ENCODE measurements at regions not wholly inside any gene's neighbourhood (a gene's known extent, or its start where the extent isn't known, plus 50 kb on each side); places are given as distances from the start of the nearest gene placed in this dataset.

- H3K9me2 ChIP-seq (replicated peaks; ENCODE audit: insufficient read depth, low read length), result no peaks in the 10 kb centered on the region
- no peaks in the 10 kb centered on the region for H4K20me1 ChIP-seq (ENCODE audit: insufficient read depth, low read depth, low read length)
- no peaks in the 10 kb centered on the region for H3K36me3 ChIP-seq (ENCODE audit: insufficient read depth, low read length)
- DNase-seq, result no peak
- no peak overlapping the region for H2AFZ ChIP-seq (ENCODE audit: low read length)
- H3K4me3 ChIP-seq (ENCODE audit: low read length), result no peak overlapping the region
- no peak overlapping the region for H3K9ac ChIP-seq (ENCODE audit: low read length)
- H3K79me2 ChIP-seq (ENCODE audit: low read length), result no peaks in the 10 kb centered on the region
- H3K4me1 ChIP-seq (ENCODE audit: low read length), result no peaks in the 10 kb centered on the region
- no peak overlapping the region for H3K27ac ChIP-seq (ENCODE audit: low read length)
- no peaks in the 10 kb centered on the region for H3K9me3 ChIP-seq (ENCODE audit: low read length)
- no peaks in the 10 kb centered on the region for H3K27me3 ChIP-seq (ENCODE audit: low read length)
- H3K4me2 ChIP-seq (ENCODE audit: low read depth, low read length, poor library complexity, severe bottlenecking), result no peak overlapping the region
Observed at GRCh38 chr5:61253547-61253946, 78.5 kb upstream of the ZSWIM6 start.

- H3K79me2 ChIP-seq (ENCODE audit: low read length), result no peaks in the 10 kb centered on the region
- no peak overlapping the region for H3K4me2 ChIP-seq (ENCODE audit: low read depth, low read length, poor library complexity, severe bottlenecking)
- H4K20me1 ChIP-seq (ENCODE audit: insufficient read depth, low read depth, low read length), result no peaks in the 10 kb centered on the region
- no peaks in the 10 kb centered on the region for H3K27me3 ChIP-seq (ENCODE audit: low read length)
- no peaks in the 10 kb centered on the region for H3K9me2 ChIP-seq (replicated peaks; ENCODE audit: insufficient read depth, low read length)
- DNase-seq, result no peak
- no peak overlapping the region for H3K9ac ChIP-seq (ENCODE audit: low read length)
- H2AFZ ChIP-seq (ENCODE audit: low read length), result no peak overlapping the region
- H3K27ac ChIP-seq (ENCODE audit: low read length), result no peak overlapping the region
- no peaks in the 10 kb centered on the region for H3K36me3 ChIP-seq (ENCODE audit: insufficient read depth, low read length)
- no peak overlapping the region for H3K4me3 ChIP-seq (ENCODE audit: low read length)
- H3K9me3 ChIP-seq (ENCODE audit: low read length), result no peaks in the 10 kb centered on the region
- no peaks in the 10 kb centered on the region for H3K4me1 ChIP-seq (ENCODE audit: low read length)
Observed at GRCh38 chr5:61254969-61255555, 77.0 kb upstream of the ZSWIM6 start.

DNA sequence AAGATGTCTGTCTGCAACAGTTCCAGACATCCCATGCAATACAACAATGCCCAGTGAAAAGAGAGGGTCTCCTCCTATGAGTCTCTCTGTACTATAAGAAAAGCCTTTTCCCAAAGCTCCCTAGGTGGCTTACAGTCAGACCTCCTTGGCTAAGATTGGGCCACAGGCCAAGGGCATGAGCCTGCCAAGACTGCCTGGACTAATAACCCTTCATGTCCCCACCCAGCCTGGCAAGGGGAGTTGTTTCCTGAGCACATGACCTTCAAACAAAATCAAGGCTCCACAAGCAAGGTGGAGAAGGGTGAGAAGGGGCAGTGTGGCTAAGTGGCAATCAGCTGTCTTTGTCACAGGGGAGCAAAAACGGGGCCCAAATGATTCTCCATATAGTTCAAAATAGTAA lies 75.6 kb upstream of the ZSWIM6 start:
- no peaks in the 10 kb centered on the region for H3K9me3 ChIP-seq (ENCODE audit: low read length)
- H3K4me3 ChIP-seq (ENCODE audit: low read length), result no peak overlapping the region
- no peaks in the 10 kb centered on the region for H3K4me1 ChIP-seq (ENCODE audit: low read length)
- no peak overlapping the region for H2AFZ ChIP-seq (ENCODE audit: low read length)
- no peaks in the 10 kb centered on the region for H3K36me3 ChIP-seq (ENCODE audit: insufficient read depth, low read length)
- H3K9ac ChIP-seq (ENCODE audit: low read length), result no peak overlapping the region
- no peak overlapping the region for H3K4me2 ChIP-seq (ENCODE audit: low read depth, low read length, poor library complexity, severe bottlenecking)
- no peaks in the 10 kb centered on the region for H3K79me2 ChIP-seq (ENCODE audit: low read length)
- no peaks in the 10 kb centered on the region for H4K20me1 ChIP-seq (ENCODE audit: insufficient read depth, low read depth, low read length)
- H3K27me3 ChIP-seq (ENCODE audit: low read length), result no peaks in the 10 kb centered on the region
- H3K27ac ChIP-seq (ENCODE audit: low read length), result no peak overlapping the region
- H3K9me2 ChIP-seq (replicated peaks; ENCODE audit: insufficient read depth, low read length), result no peaks in the 10 kb centered on the region
- no peak for DNase-seq

GRCh38 chr5:61257421-61257820 lies 74.6 kb upstream of the ZSWIM6 start:
- Histone ChIP-seq H3K4me1 (ENCODE audit: low read length) (no peaks in the 10 kb centered on the region), H3K27me3 (ENCODE audit: low read length) (no peaks in the 10 kb centered on the region), H3K36me3 (ENCODE audit: insufficient read depth, low read length) (no peaks in the 10 kb centered on the region), H2AFZ (ENCODE audit: low read length) (no peak overlapping the region), H3K79me2 (ENCODE audit: low read length) (no peaks in the 10 kb centered on the region), H4K20me1 (ENCODE audit: insufficient read depth, low read depth, low read length) (no peaks in the 10 kb centered on the region), H3K4me3 (ENCODE audit: low read length) (no peak overlapping the region), H3K4me2 (ENCODE audit: low read depth, low read length, poor library complexity, severe bottlenecking) (no peak overlapping the region), H3K9me2 (replicated peaks; ENCODE audit: insufficient read depth, low read length) (no peaks in the 10 kb centered on the region), H3K27ac (ENCODE audit: low read length) (no peak overlapping the region), H3K9me3 (ENCODE audit: low read length) (no peaks in the 10 kb centered on the region), H3K9ac (ENCODE audit: low read length) (no peak overlapping the region)
- no peak for DNase-seq

GRCh38 chr5:61261136-61261535 lies 70.9 kb upstream of the ZSWIM6 start:
- Histone ChIP-seq H3K4me2 (ENCODE audit: low read depth, low read length, poor library complexity, severe bottlenecking) (no peak overlapping the region), H3K4me1 (ENCODE audit: low read length) (no peaks in the 10 kb centered on the region), H3K9me2 (replicated peaks; ENCODE audit: insufficient read depth, low read length) (no peaks in the 10 kb centered on the region), H3K27ac (ENCODE audit: low read length) (no peak overlapping the region), H3K9ac (ENCODE audit: low read length) (no peak overlapping the region), H3K4me3 (ENCODE audit: low read length) (no peak overlapping the region), H3K79me2 (ENCODE audit: low read length) (no peaks in the 10 kb centered on the region), H3K27me3 (ENCODE audit: low read length) (no peaks in the 10 kb centered on the region), H4K20me1 (ENCODE audit: insufficient read depth, low read depth, low read length) (no peaks in the 10 kb centered on the region), H3K36me3 (ENCODE audit: insufficient read depth, low read length) (no peaks in the 10 kb centered on the region), H2AFZ (ENCODE audit: low read length) (no peak overlapping the region), H3K9me3 (ENCODE audit: low read length) (no peaks in the 10 kb centered on the region)
- no peak for DNase-seq

DNA sequence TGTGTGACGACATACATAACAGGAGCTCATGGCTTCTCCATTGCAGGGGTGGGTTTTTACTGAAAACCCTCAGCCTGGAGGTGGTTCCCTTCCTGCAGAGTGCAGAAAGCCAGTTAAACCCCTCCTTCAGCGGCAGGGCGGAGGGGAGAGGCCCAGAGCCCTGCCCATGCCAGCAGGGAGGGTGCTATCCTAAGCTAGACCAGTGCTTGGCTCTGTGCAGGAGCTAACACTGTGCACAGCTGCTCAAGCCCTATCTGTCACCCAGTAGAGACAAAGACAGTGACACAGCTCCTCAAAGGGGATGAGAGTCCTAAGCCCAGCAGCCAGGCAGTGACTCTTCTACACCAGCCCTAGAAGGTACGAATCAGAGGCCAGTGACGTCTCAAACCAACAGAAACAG lies 70.0 kb upstream of the ZSWIM6 start:
- Histone ChIP-seq H3K9me3 (ENCODE audit: low read length) (no peaks in the 10 kb centered on the region), H3K9ac (ENCODE audit: low read length) (no peak overlapping the region), H3K9me2 (replicated peaks; ENCODE audit: insufficient read depth, low read length) (no peaks in the 10 kb centered on the region), H3K27ac (ENCODE audit: low read length) (no peak overlapping the region), H3K4me3 (ENCODE audit: low read length) (no peak overlapping the region), H3K36me3 (ENCODE audit: insufficient read depth, low read length) (no peaks in the 10 kb centered on the region), H3K27me3 (ENCODE audit: low read length) (no peaks in the 10 kb centered on the region), H2AFZ (ENCODE audit: low read length) (no peak overlapping the region), H3K4me1 (ENCODE audit: low read length) (no peaks in the 10 kb centered on the region), H3K79me2 (ENCODE audit: low read length) (no peaks in the 10 kb centered on the region), H3K4me2 (ENCODE audit: low read depth, low read length, poor library complexity, severe bottlenecking) (no peak overlapping the region), H4K20me1 (ENCODE audit: insufficient read depth, low read depth, low read length) (no peaks in the 10 kb centered on the region)
- no peak for DNase-seq

- H3K36me3 ChIP-seq (ENCODE audit: insufficient read depth, low read length), result no peaks in the 10 kb centered on the region
- no peak for DNase-seq
- no peak overlapping the region for H3K9ac ChIP-seq (ENCODE audit: low read length)
- H3K79me2 ChIP-seq (ENCODE audit: low read length), result no peaks in the 10 kb centered on the region
- no peak overlapping the region for H3K4me3 ChIP-seq (ENCODE audit: low read length)
- H3K4me1 ChIP-seq (ENCODE audit: low read length), result no peaks in the 10 kb centered on the region
- H4K20me1 ChIP-seq (ENCODE audit: insufficient read depth, low read depth, low read length), result no peaks in the 10 kb centered on the region
- no peaks in the 10 kb centered on the region for H3K27me3 ChIP-seq (ENCODE audit: low read length)
- H3K27ac ChIP-seq (ENCODE audit: low read length), result no peak overlapping the region
- no peak overlapping the region for H2AFZ ChIP-seq (ENCODE audit: low read length)
- H3K4me2 ChIP-seq (ENCODE audit: low read depth, low read length, poor library complexity, severe bottlenecking), result no peak overlapping the region
- H3K9me3 ChIP-seq (ENCODE audit: low read length), result no peaks in the 10 kb centered on the region
- H3K9me2 ChIP-seq (replicated peaks; ENCODE audit: insufficient read depth, low read length), result no peaks in the 10 kb centered on the region
Observed at GRCh38 chr5:61263072-61263471, 69.0 kb upstream of the ZSWIM6 start.

DNA sequence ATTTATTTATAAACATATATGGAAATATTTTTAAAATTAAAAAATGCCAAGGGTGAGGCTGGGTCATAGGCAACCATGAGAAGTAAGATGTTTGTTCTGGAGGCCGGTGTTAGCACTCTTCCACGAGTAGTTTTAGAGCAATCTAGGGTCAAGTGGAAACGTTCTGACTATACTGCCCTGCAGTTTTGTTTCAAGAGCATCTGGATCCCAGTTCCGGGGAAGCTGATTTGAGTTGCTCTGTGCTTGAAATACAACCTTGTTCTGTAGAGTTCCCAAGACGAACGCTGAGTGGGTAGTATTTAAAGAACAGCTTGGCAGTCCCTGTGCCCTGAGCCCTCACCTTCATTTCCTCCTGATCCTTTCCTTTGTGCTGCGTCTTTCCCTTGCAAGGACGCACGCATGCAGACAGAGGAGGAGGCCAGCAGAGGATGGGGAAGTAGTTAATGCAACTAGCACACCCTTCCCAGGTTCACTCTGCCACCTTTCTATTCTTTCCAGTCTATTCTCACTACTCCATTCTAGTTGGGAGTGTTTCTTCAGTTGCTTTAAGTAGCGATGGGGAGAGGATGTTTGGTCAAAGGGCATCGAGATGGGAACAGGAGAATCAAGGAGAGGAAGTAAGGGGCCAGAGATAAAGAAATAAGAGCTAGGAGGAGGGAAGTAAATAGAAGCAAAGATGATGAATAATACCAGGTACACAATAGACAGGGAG lies 68.3 kb upstream of the ZSWIM6 start:
- Histone ChIP-seq H3K9me3 (ENCODE audit: low read length) (no peaks in the 10 kb centered on the region), H3K27ac (ENCODE audit: low read length) (no peak overlapping the region), H3K9me2 (replicated peaks; ENCODE audit: insufficient read depth, low read length) (no peaks in the 10 kb centered on the region), H3K4me3 (ENCODE audit: low read length) (no peak overlapping the region), H3K4me2 (ENCODE audit: low read depth, low read length, poor library complexity, severe bottlenecking) (no peak overlapping the region), H4K20me1 (ENCODE audit: insufficient read depth, low read depth, low read length) (no peaks in the 10 kb centered on the region), H3K36me3 (ENCODE audit: insufficient read depth, low read length) (no peaks in the 10 kb centered on the region), H2AFZ (ENCODE audit: low read length) (no peak overlapping the region), H3K9ac (ENCODE audit: low read length) (no peak overlapping the region), H3K4me1 (ENCODE audit: low read length) (no peaks in the 10 kb centered on the region), H3K27me3 (ENCODE audit: low read length) (no peaks in the 10 kb centered on the region), H3K79me2 (ENCODE audit: low read length) (no peaks in the 10 kb centered on the region)
- DNase-seq, result no peak
